HG03378 (cell line): ENCODE measurements at regions not wholly inside any gene's neighbourhood (a gene's known extent, or its start where the extent isn't known, plus 50 kb on each side); places are given as distances from the start of the nearest gene placed in this dataset.

Source experiments
- ATAC-seq: cut with Tn5 transposase; IDR thresholded peaks from one replicate; pipeline ENCODE4 v1.9.1; 2021; ENCODE audit warnings: mild to moderate bottlenecking, moderate library complexity; ENCODE audit not compliant: unreplicated experiment

- no peak for ATAC-seq
Measured at GRCh38 chr10:60669501-60669900, 108.8 kb upstream of the CDK1 start.

GRCh38 chr10:60666221-60666620, 112.1 kb upstream of the CDK1 start:
- ATAC-seq: no peak

- no peak for ATAC-seq
Measured at GRCh38 chr10:60664859-60665258, 113.4 kb upstream of the CDK1 start.

- ATAC-seq: no peak
Measured at GRCh38 chr10:60663850-60664249, 114.4 kb upstream of the CDK1 start.

- ATAC-seq: no peak
Measured at GRCh38 chr10:60662917-60663614, 115.2 kb upstream of the CDK1 start.

- no peak for ATAC-seq
Measured at GRCh38 chr10:60661637-60662036, 116.6 kb upstream of the CDK1 start.

GRCh38 chr10:60660625-60661024, 117.7 kb upstream of the CDK1 start:
- no peak for ATAC-seq

- no peak for ATAC-seq
Measured at GRCh38 chr10:60654813-60655464, 123.3 kb upstream of the CDK1 start.

GRCh38 chr10:60652628-60653027, 125.7 kb upstream of the CDK1 start:
- peak; percentile 96 for ATAC-seq

- no peak for ATAC-seq
Measured at GRCh38 chr10:60650378-60650800, 127.9 kb upstream of the CDK1 start.

- no peak for ATAC-seq
Measured at GRCh38 chr10:60649485-60650377, 128.5 kb upstream of the CDK1 start.

GRCh38 chr10:60648761-60649160, 129.5 kb upstream of the CDK1 start:
- ATAC-seq: no peak

GRCh38 chr10:60646966-60647796, 131.1 kb upstream of the CDK1 start:
- ATAC-seq: peak; percentile 75

GRCh38 chr10:60645980-60646379, 132.3 kb upstream of the CDK1 start:
- no peak for ATAC-seq

- no peak for ATAC-seq
Measured at GRCh38 chr10:60644436-60645130, 133.7 kb upstream of the CDK1 start.

- ATAC-seq: no peak
Measured at GRCh38 chr10:60643874-60644273, 134.4 kb upstream of the CDK1 start.

- no peak for ATAC-seq
Measured at GRCh38 chr10:60629332-60629731, 148.9 kb upstream of the CDK1 start.

- no peak for ATAC-seq
Measured at GRCh38 chr10:60627778-60628748, 150.2 kb upstream of the CDK1 start.

GRCh38 chr10:60626037-60626436, 152.2 kb upstream of the CDK1 start:
- ATAC-seq: no peak
